Stomach (tissue), 4 donors: ENCODE measurements at regions not wholly inside any gene's neighbourhood (a gene's known extent, or its start where the extent isn't known, plus 50 kb on each side); places are given as distances from the start of the nearest gene placed in this dataset.

ENCODE experiments used
- POLR2A ChIP-seq, 4 donors: fragments of 450-650 bp; IDR thresholded peaks; one replicate each; pipeline ENCODE4 v1.6.1; 2016; ENCODE audit warnings: antibody characterized with exemption in 4 of 4, control low read depth in 2 of 4, mild to moderate bottlenecking in 1 of 4, moderate library complexity in 1 of 4
- POLR2AphosphoS5 ChIP-seq, 3 donors: sonication (generic); formaldehyde crosslinking; IDR thresholded peaks; one replicate each; pipeline ENCODE4 v1.6.1; 2016; ENCODE audit warnings: antibody characterized with exemption in 3 of 3
- TF ChIP-seq, protein P1 (sequence below), 7 experiments: fragments of 450-650 bp in 4 of 7; fragments of 200-600 bp in 3 of 7; sonication (generic) in 3 of 7; IDR thresholded peaks; one replicate each; pipeline ENCODE4 v1.5.1; 2016 to 2019; ENCODE audit warnings: antibody characterized with exemption in 7 of 7, control low read depth in 2 of 7, mild to moderate bottlenecking in 1 of 7

DNA sequence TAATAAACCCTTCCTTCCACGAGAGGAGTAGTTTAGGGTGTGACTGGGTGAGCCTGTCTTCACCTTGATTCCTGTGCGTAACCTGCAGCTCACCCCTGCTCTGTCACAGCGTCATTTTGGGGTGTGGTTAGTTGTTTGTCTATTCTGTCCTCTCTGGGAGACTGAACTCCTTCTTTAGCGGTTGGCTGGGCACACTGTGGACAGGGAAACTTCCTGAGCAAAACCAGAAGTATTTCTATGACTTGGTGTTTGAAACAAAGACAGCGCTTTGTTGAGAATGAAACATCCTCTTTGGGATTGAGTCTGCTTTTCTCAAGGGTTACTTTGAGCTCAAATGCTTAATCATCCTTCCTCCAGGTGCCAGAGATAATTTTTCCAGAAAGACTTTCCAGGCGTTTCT is 270.7 kb downstream of the HRH4 start:
- TF ChIP-seq POLR2A (IDR thresholded peaks at IDR 0.05) (no peak), POLR2AphosphoS5 (IDR thresholded peaks at IDR 0.05) (no peak)
- TF ChIP-seq, protein P1, sequence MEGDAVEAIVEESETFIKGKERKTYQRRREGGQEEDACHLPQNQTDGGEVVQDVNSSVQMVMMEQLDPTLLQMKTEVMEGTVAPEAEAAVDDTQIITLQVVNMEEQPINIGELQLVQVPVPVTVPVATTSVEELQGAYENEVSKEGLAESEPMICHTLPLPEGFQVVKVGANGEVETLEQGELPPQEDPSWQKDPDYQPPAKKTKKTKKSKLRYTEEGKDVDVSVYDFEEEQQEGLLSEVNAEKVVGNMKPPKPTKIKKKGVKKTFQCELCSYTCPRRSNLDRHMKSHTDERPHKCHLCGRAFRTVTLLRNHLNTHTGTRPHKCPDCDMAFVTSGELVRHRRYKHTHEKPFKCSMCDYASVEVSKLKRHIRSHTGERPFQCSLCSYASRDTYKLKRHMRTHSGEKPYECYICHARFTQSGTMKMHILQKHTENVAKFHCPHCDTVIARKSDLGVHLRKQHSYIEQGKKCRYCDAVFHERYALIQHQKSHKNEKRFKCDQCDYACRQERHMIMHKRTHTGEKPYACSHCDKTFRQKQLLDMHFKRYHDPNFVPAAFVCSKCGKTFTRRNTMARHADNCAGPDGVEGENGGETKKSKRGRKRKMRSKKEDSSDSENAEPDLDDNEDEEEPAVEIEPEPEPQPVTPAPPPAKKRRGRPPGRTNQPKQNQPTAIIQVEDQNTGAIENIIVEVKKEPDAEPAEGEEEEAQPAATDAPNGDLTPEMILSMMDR (IDR thresholded peaks at IDR 0.05): no peak
